Right lobe of liver (tissue), 4 donors: ENCODE measurements at regions not wholly inside any gene's neighbourhood (a gene's known extent, or its start where the extent isn't known, plus 50 kb on each side); places are given as distances from the start of the nearest gene placed in this dataset.

Experiments used
- POLR2A ChIP-seq: fragments of 450-650 bp; IDR thresholded peaks from one replicate; pipeline ENCODE4 v1.6.1; 2017; ENCODE audit warnings: antibody characterized with exemption, mild to moderate bottlenecking
- TF ChIP-seq, protein P1 (sequence below), 4 donors: fragments of 200-600 bp in 3 of 4; fragments of 450-650 bp in 1 of 4; IDR thresholded peaks; one replicate each; pipeline versions ENCODE4 v1.5.1 to v1.8.0; 2016 to 2022; ENCODE audit warnings: antibody characterized with exemption in 4 of 4, mild to moderate bottlenecking in 2 of 4
- donor health status: DM: no; HTN: no; CAD: no.
- donor health status: DM: no; HTN: no; CAD: no.
- donor health status: DM: no; HTN: yes; CAD: no.

DNA sequence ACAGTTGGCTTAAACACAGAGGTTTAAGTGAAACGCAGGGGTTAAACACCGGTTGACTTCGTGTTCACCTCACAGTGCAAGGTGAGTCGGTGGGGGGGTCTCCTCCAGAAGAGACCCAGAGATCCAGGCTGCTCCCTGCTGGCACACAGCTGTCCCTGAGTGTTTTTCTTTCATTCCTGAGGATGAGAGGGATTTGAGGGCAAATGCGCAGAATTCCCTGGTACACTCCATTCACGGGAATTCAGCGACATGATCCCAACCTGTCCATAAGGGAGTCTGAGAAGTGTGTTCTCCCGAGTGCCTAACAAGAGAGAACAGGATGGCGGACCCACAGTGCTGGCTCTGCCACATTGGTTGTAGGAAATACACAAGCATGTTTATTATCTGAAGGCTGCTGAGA, 107.2 kb upstream of the ESRRB start:
- TF ChIP-seq, protein P1, sequence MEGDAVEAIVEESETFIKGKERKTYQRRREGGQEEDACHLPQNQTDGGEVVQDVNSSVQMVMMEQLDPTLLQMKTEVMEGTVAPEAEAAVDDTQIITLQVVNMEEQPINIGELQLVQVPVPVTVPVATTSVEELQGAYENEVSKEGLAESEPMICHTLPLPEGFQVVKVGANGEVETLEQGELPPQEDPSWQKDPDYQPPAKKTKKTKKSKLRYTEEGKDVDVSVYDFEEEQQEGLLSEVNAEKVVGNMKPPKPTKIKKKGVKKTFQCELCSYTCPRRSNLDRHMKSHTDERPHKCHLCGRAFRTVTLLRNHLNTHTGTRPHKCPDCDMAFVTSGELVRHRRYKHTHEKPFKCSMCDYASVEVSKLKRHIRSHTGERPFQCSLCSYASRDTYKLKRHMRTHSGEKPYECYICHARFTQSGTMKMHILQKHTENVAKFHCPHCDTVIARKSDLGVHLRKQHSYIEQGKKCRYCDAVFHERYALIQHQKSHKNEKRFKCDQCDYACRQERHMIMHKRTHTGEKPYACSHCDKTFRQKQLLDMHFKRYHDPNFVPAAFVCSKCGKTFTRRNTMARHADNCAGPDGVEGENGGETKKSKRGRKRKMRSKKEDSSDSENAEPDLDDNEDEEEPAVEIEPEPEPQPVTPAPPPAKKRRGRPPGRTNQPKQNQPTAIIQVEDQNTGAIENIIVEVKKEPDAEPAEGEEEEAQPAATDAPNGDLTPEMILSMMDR (IDR thresholded peaks at IDR 0.05): no peak
- no peak for TF ChIP-seq POLR2A
